Subcutaneous abdominal adipose tissue (tissue), 5 donors: ENCODE measurements at regions not wholly inside any gene's neighbourhood (a gene's known extent, or its start where the extent isn't known, plus 50 kb on each side); places are given as distances from the start of the nearest gene placed in this dataset.

Experiments used
- H3K27ac ChIP-seq: one replicate; pipeline ENCODE4 v1.7.0; 2013; ENCODE audit warnings: low read depth, mild to moderate bottlenecking, inconsistent platforms, low read length, moderate library complexity
- H3K27me3 ChIP-seq, 5 donors: one replicate each; pipeline ENCODE4 v1.7.0; 2013; ENCODE audit warnings: low read length in 5 of 5, inconsistent platforms in 1 of 5; ENCODE audit not compliant: control insufficient read depth in 5 of 5, insufficient read depth in 4 of 5
- H3K36me3 ChIP-seq, 5 donors: one replicate each; pipeline ENCODE4 v1.7.0; 2013; ENCODE audit warnings: low read length in 5 of 5; ENCODE audit not compliant: control insufficient read depth in 5 of 5, insufficient read depth in 5 of 5
- H3K4me1 ChIP-seq, 5 donors: one replicate each; pipeline ENCODE4 v1.7.0; 2013; ENCODE audit warnings: low read length in 5 of 5, mild to moderate bottlenecking in 3 of 5, moderate library complexity in 1 of 5; ENCODE audit not compliant: control insufficient read depth in 5 of 5, insufficient read depth in 5 of 5
- H3K4me3 ChIP-seq, 5 donors: one replicate each; pipeline ENCODE4 v1.7.0; 2013; ENCODE audit warnings: low read length in 5 of 5, low read depth in 1 of 5
- H3K9ac ChIP-seq, 5 donors: one replicate each; pipeline ENCODE4 v1.7.0; 2013; ENCODE audit warnings: low read length in 5 of 5, mild to moderate bottlenecking in 4 of 5, moderate library complexity in 3 of 5
- H3K9me3 ChIP-seq, 5 donors: one replicate each; pipeline ENCODE4 v1.7.0; 2013; ENCODE audit warnings: low read length in 5 of 5; ENCODE audit not compliant: control insufficient read depth in 5 of 5
- donor health status: healthy.
- donor health status: healthy.
- donor health status: healthy.
- donor health status: healthy.
- donor health status: healthy.

DNA sequence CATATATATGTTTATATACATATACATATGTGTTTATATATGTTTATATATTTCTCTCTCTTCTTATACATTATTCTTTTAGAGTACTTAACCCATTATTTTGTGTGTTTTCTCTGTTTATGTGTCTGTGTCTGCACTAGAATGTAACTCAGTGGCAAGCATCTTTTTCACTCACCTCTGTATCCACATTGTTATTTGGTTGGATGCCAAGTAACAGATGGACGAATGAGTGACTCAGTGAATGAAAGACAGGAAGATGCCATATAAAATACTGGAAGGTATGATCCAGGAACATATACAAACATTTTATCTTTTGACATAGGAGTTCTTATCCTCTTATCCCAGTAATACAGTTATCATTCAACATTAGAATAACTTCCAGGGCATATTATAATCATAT, 684.8 kb downstream of the RNF144A start:
- Histone ChIP-seq H3K36me3 (no peaks in the 10 kb centered on the region), H3K27me3 (no peaks in the 10 kb centered on the region), H3K27ac (no peak overlapping the region)

DNA sequence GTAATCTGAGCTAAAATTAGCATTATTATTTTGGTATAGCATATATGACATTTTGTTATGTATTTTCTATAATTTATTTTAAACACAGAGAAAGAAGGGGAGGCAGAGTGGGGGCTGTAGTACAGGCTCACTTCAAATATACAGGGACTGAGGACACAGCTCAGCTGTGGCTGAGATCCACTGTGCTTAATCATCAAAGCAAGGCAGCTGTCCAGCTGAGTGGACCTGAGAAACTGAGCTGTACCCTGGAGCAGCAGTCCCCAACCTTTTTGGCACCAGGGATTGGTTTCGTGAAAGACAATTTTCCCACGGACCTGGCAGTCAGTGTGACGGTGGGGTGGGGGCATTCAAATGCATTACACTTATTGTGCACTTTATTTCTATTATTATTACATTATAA, 687.2 kb downstream of the RNF144A start:
- peaks cover 0 to 3% (median under 1%) of the 10 kb centered on the region in 5 donors for H3K9me3 ChIP-seq
- H3K36me3 ChIP-seq = no peaks in the 10 kb centered on the region
- H3K27ac ChIP-seq = no peak overlapping the region
- peaks cover 0 to 6% (median 0%) of the 10 kb centered on the region in 5 donors for H3K4me1 ChIP-seq
- no peak overlapping the region for H3K4me3 ChIP-seq
- no peaks in the 10 kb centered on the region for H3K27me3 ChIP-seq
- H3K9ac ChIP-seq = no peak overlapping the region

More for the DNA sequence above, 684.8 kb downstream of the RNF144A start:
- Histone ChIP-seq H3K4me3 (no peak overlapping the region), H3K9ac (no peak overlapping the region), H3K4me1 (no peaks in the 10 kb centered on the region), H3K9me3 (peaks cover 0 to 3% (median 3%) of the 10 kb centered on the region in 5 donors)

GRCh38 chr2:7607441-7608173, 690.4 kb downstream of the RNF144A start:
- H3K9ac ChIP-seq = no peak overlapping the region
- H3K27me3 ChIP-seq = peaks cover 0 to 3% (median 0%) of the 10 kb centered on the region in 5 donors
- H3K4me3 ChIP-seq = no peak overlapping the region
- no peak overlapping the region for H3K27ac ChIP-seq
- H3K4me1 ChIP-seq = peaks cover 0 to 6% (median 0%) of the 10 kb centered on the region in 5 donors
- H3K9me3 ChIP-seq = no peaks in the 10 kb centered on the region
- no peaks in the 10 kb centered on the region for H3K36me3 ChIP-seq

- Histone ChIP-seq H3K9me3 (no peaks in the 10 kb centered on the region), H3K9ac (no peak overlapping the region), H3K36me3 (no peaks in the 10 kb centered on the region), H3K27me3 (peaks cover 0 to 3% (median 0%) of the 10 kb centered on the region in 5 donors), H3K4me3 (no peak overlapping the region), H3K4me1 (peaks cover 0 to 6% (median 0%) of the 10 kb centered on the region in 5 donors), H3K27ac (no peak overlapping the region)
Observed at GRCh38 chr2:7609556-7609955, 692.3 kb downstream of the RNF144A start.

DNA sequence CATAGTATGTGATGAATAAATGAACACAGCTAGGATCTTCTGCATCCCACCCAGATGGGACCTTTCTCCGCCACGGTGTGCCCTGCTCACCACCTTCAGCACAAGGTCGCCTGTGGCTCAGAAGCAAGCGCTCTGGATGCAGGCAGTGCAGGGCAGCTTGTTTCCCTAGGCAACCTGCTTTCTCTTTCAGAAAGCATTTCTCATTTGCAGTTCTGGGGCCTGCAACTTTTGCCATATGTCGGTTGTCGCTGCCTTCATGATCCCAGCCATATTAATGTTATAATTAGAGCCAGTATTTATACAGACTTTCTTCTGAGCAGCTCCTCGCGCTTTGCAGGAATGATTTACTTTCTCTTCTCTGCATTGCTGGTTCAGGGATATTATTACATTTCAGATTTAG, 692.8 kb downstream of the RNF144A start:
- H3K4me3 ChIP-seq = no peak overlapping the region
- H3K4me1 ChIP-seq = peaks cover 0 to 6% (median 0%) of the 10 kb centered on the region in 5 donors
- H3K9me3 ChIP-seq = no peaks in the 10 kb centered on the region
- no peaks in the 10 kb centered on the region for H3K36me3 ChIP-seq
- H3K27ac ChIP-seq = no peak overlapping the region
- no peak overlapping the region for H3K9ac ChIP-seq
- peaks cover 0 to 3% (median 0%) of the 10 kb centered on the region in 5 donors for H3K27me3 ChIP-seq

GRCh38 chr2:7611750-7612149, 694.5 kb downstream of the RNF144A start:
- no peak overlapping the region for H3K4me3 ChIP-seq
- H3K9ac ChIP-seq = no peak overlapping the region
- H3K9me3 ChIP-seq = no peaks in the 10 kb centered on the region
- peaks cover 0 to 3% (median 0%) of the 10 kb centered on the region in 5 donors for H3K27me3 ChIP-seq
- peaks cover 0 to 6% (median 0%) of the 10 kb centered on the region in 5 donors for H3K4me1 ChIP-seq
- H3K36me3 ChIP-seq = no peaks in the 10 kb centered on the region
- no peak overlapping the region for H3K27ac ChIP-seq

- no peaks in the 10 kb centered on the region for H3K36me3 ChIP-seq
Observed at GRCh38 chr2:7612969-7613368, 695.8 kb downstream of the RNF144A start.

GRCh38 chr2:7613831-7614230, 696.6 kb downstream of the RNF144A start:
- no peaks in the 10 kb centered on the region for H3K4me1 ChIP-seq
- H3K36me3 ChIP-seq = no peaks in the 10 kb centered on the region
- H3K4me3 ChIP-seq = no peak overlapping the region
- no peak overlapping the region for H3K9ac ChIP-seq
- H3K27me3 ChIP-seq = peaks cover 0 to 3% (median 0%) of the 10 kb centered on the region in 5 donors
- no peaks in the 10 kb centered on the region for H3K9me3 ChIP-seq
- H3K27ac ChIP-seq = no peak overlapping the region

More at GRCh38 chr2:7612969-7613368, 695.8 kb downstream of the RNF144A start:
- H3K27ac ChIP-seq = no peak overlapping the region
- H3K9me3 ChIP-seq = no peaks in the 10 kb centered on the region
- no peak overlapping the region for H3K4me3 ChIP-seq
- no peak overlapping the region for H3K9ac ChIP-seq
- no peaks in the 10 kb centered on the region for H3K4me1 ChIP-seq
- H3K27me3 ChIP-seq = peaks cover 0 to 3% (median 0%) of the 10 kb centered on the region in 5 donors

DNA sequence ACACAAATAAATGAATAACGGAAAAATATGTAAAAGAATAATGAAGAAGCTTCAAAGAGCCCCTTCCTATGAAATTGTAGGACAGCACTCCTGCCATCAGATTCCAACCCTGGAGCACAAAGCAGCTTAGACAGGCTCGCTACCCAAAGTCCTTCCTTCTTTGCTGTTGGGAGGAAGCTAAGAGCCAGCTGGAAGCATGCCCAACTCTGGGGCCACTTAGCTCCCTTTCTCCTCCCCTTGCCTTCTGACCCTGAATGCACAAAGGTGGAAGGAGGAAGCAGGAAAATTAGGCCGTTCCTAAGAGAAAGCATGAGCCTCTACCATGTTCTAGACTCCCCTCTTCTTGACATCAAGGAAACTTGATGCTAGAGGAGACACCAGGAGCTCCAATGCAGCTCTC, 700.8 kb downstream of the RNF144A start:
- no peaks in the 10 kb centered on the region for H3K36me3 ChIP-seq

GRCh38 chr2:7619203-7619970, 702.2 kb downstream of the RNF144A start:
- Histone ChIP-seq H3K4me3 (no peak overlapping the region), H3K9ac (no peak overlapping the region), H3K27ac (no peak overlapping the region), H3K27me3 (no peaks in the 10 kb centered on the region), H3K4me1 (no peaks in the 10 kb centered on the region), H3K9me3 (no peaks in the 10 kb centered on the region), H3K36me3 (no peaks in the 10 kb centered on the region)

More for the DNA sequence above, 700.8 kb downstream of the RNF144A start:
- Histone ChIP-seq H3K9me3 (no peaks in the 10 kb centered on the region), H3K27ac (no peak overlapping the region), H3K9ac (no peak overlapping the region), H3K4me1 (no peaks in the 10 kb centered on the region), H3K4me3 (no peak overlapping the region), H3K27me3 (no peaks in the 10 kb centered on the region)
